ENCODE measurements at regions not wholly inside any gene's neighbourhood (a gene's known extent, or its start where the extent isn't known, plus 50 kb on each side); places are given as distances from the start of the nearest gene placed in this dataset.

GRCh38 chr2:18426174-18426573, 134.3 kb downstream of the RDH14 start:
- intact Hi-C loops (cut with micrococcal nuclease) = no loop called here

GRCh38 chr2:18425210-18425703, 135.2 kb downstream of the RDH14 start:
- intact Hi-C loops (cut with micrococcal nuclease) = no loop called here

- intact Hi-C loops (cut with micrococcal nuclease) = no loop called here
Observed at GRCh38 chr2:18423636-18424035, 136.8 kb downstream of the RDH14 start.

- intact Hi-C loops (cut with micrococcal nuclease) = no loop called here
Observed at GRCh38 chr2:18422432-18423165, 137.9 kb downstream of the RDH14 start.

- intact Hi-C loops (cut with micrococcal nuclease) = no loop called here
Observed at GRCh38 chr2:18413676-18414396, 146.6 kb downstream of the RDH14 start.

GRCh38 chr2:18412980-18413675, 147.3 kb downstream of the RDH14 start:
- intact Hi-C loops (cut with micrococcal nuclease) = no loop called here

GRCh38 chr2:18411626-18412025, 148.8 kb downstream of the RDH14 start:
- intact Hi-C loops (cut with micrococcal nuclease) = no loop called here

GRCh38 chr2:18410543-18410942, 149.9 kb downstream of the RDH14 start:
- intact Hi-C loops (cut with micrococcal nuclease) = no loop called here

GRCh38 chr2:18408638-18409037, 151.8 kb downstream of the RDH14 start:
- intact Hi-C loops (cut with micrococcal nuclease) = no loop called here

GRCh38 chr2:18406219-18406618, 154.2 kb downstream of the RDH14 start:
- intact Hi-C loops (cut with micrococcal nuclease) = no loop called here

GRCh38 chr2:18404708-18405107, 155.7 kb downstream of the RDH14 start:
- intact Hi-C loops (cut with micrococcal nuclease) = no loop called here

- intact Hi-C loops (cut with micrococcal nuclease) = no loop called here
Observed at GRCh38 chr2:18403921-18404522, 156.4 kb downstream of the RDH14 start.

GRCh38 chr2:18402831-18403230, 157.6 kb downstream of the RDH14 start:
- intact Hi-C loops (cut with micrococcal nuclease) = no loop called here

GRCh38 chr2:18401471-18401870, 159.0 kb downstream of the RDH14 start:
- intact Hi-C loops (cut with micrococcal nuclease) = no loop called here

GRCh38 chr2:18399601-18400000, 160.9 kb downstream of the RDH14 start:
- intact Hi-C loops (cut with micrococcal nuclease) = no loop called here

GRCh38 chr2:18398833-18399232, 161.6 kb downstream of the RDH14 start:
- intact Hi-C loops (cut with micrococcal nuclease) = no loop called here

GRCh38 chr2:18396329-18397010, 164.0 kb downstream of the RDH14 start:
- intact Hi-C loops (cut with micrococcal nuclease) = no loop called here

GRCh38 chr2:18395555-18395954, 164.9 kb downstream of the RDH14 start:
- intact Hi-C loops (cut with micrococcal nuclease) = no loop called here

GRCh38 chr2:18387441-18388206, 172.8 kb downstream of the RDH14 start:
- intact Hi-C loops (cut with micrococcal nuclease) = loop anchor here (1.0 kb wide), 1 partner anchor 1476 kb away; no protein-coding TSS in a partner anchor

GRCh38 chr2:18384242-18384641, 176.2 kb downstream of the RDH14 start:
- intact Hi-C loops (cut with micrococcal nuclease) = no loop called here

Data from T-helper 1 cell treated with Interleukin-12 subunit alpha and Interleukin-12 subunit beta and Interleukin-4 antibody, amounts not matched to agents 30 ng/mL and 1 ng/mL, for 36 hours (primary cell).